GM19193 (cell line): ENCODE measurements at regions not wholly inside any gene's neighbourhood (a gene's known extent, or its start where the extent isn't known, plus 50 kb on each side); places are given as distances from the start of the nearest gene placed in this dataset.

Experiments used
- POLR2A ChIP-seq: IDR thresholded peaks from 4 replicates; pipeline ENCODE4 v1.6.1; 2011; ENCODE audit not compliant: insufficient read depth, insufficient read length; ENCODE audit errors: extremely low read depth

GRCh38 chr5:164175083-164175482 is 669.7 kb downstream of the MAT2B start:
- no peak for TF ChIP-seq POLR2A

GRCh38 chr5:164179406-164179805 is 674.0 kb downstream of the MAT2B start:
- TF ChIP-seq POLR2A: no peak

DNA sequence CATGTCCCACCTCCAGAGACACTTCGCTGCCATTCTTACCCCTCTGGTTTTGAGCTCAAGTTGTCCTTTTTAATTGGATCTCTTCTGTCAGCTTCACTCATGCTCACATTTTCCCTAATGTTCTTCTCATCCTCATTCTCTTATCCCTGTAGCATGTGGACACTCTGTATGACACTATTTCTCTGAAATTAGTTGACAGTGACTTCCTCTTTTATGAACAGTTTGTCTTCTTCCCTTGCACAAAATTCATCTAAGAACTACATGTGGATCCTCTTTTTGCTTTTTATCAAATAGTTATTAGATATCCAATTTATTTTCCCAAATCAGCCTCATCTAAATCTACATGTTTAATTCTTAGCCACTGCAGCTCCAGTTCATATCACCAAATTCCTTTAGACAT is 676.2 kb downstream of the MAT2B start:
- no peak for TF ChIP-seq POLR2A

GRCh38 chr5:164184158-164184557 is 678.7 kb downstream of the MAT2B start:
- TF ChIP-seq POLR2A: no peak

GRCh38 chr5:164185000-164185399 is 679.6 kb downstream of the MAT2B start:
- no peak for TF ChIP-seq POLR2A

DNA sequence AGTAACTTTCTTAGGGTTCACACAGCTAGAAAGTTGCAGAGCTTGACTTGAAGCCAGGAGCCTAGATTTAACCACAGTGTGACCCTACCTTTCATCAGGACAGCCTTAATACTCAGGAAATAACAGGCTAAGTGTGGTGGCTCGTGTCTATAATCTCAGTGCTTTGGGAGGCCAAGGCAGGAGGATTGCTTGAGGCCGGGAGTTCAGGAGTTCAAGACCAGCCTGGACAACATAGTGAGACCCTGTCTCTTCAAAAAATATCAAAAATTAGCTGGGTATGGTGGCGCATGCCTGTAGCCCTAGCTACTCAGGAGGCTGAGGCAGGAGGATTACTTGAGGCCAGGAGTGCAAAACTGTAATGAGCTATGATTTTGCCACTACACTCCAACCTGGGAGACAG is 681.1 kb downstream of the MAT2B start:
- TF ChIP-seq POLR2A: no peak

DNA sequence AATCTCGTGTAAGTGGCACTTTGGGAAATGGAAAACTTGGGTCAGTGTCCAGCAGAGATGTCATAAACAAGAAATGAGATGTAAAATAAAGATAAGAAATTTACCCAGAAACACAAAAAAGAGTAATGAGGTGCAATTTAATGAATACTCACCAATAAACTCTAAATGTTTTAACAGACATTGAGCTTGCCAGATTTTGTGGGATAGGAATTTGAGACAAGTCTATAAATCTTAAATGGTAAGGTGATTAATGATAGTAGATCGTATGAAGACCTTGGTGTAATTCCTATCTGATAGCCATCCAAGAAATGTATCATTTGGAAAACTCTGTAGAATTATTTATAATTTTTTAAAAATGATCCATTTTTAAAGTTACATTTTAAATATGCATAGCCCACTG is 682.4 kb downstream of the MAT2B start:
- TF ChIP-seq POLR2A: no peak

GRCh38 chr5:164188733-164189148 is 683.3 kb downstream of the MAT2B start:
- no peak for TF ChIP-seq POLR2A

DNA sequence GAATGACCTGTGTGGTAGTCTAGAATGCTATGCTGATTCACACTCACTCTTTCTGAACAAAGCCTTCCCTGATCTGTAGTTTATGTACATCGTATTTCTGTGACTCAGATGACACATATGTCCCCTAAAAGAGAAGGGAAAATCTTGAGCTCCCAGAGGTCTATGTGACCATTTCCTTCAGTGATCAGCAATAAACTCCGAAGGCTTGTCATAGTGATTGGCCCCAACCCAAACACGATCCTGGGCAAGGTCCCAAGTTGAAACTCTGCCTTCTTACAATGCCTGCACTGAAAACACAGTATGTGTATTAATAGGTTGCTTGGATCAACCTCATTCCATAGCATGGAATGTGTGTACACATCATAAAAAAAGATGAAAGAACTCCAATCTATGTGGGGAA is 685.8 kb downstream of the MAT2B start:
- TF ChIP-seq POLR2A: no peak

DNA sequence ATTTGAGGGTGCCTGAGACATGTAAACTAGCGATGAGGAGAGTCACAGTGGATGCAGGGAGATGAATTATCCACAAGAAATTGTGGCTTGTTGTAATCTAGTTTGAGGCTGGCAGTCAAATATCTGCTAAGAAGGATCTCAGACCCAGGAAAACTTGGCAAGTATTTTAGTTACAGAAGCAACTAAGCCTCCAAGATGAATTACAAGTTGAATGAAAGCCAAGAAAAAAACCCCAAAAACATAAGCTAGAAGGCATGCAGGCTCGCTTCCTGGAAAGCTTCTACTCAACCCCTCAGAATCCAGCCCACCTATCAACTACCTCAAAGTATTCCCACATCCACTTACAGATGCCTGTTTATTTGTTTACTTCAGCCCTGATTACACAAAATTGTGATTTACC is 696.9 kb downstream of the MAT2B start:
- no peak for TF ChIP-seq POLR2A

GRCh38 chr5:164203581-164204225 is 698.3 kb downstream of the MAT2B start:
- no peak for TF ChIP-seq POLR2A

- no peak for TF ChIP-seq POLR2A
These were observed 699.0 kb downstream of the MAT2B start for GRCh38 chr5:164204338-164204946.

- no peak for TF ChIP-seq POLR2A
These were observed 700.8 kb downstream of the MAT2B start for GRCh38 chr5:164206196-164206595.

DNA sequence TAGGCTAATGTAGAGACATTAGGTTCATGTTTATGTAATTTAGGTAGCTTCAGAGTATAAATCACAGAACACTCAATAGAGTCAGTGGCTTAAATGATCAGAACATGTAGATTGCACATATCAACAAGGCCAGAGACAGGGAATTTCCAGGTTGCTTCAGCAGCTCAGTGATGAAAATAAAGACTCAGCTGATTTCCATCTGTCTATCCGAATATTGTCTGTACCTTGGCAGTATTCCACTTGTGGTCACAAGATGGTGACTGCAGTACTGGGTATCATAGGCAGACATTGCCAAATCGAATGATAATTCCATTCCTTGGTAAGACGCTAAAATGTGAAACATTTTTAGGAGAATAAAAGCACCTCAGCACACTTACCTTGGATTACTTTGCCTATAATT is 702.2 kb downstream of the MAT2B start:
- no peak for TF ChIP-seq POLR2A

- TF ChIP-seq POLR2A: no peak
These were observed 705.1 kb downstream of the MAT2B start for GRCh38 chr5:164210491-164210890.

DNA sequence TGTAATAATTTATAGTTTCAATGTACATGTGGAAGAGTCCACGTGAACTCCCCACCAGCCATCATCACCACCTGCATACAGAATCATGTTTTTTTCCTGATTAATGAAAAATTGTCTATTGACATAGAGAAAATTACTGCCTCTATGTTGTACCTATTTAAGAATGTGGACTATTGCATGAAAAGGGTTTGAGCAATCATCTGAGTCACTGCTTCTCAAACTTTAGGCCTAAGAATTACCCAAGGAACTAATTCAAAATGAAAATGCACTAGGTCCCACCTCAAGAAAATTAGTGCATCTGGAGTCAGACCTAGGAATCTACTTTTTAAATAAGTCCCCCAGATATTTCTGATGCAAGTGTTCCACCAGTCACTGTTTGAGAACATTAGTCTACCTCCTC is 709.3 kb downstream of the MAT2B start:
- no peak for TF ChIP-seq POLR2A

DNA sequence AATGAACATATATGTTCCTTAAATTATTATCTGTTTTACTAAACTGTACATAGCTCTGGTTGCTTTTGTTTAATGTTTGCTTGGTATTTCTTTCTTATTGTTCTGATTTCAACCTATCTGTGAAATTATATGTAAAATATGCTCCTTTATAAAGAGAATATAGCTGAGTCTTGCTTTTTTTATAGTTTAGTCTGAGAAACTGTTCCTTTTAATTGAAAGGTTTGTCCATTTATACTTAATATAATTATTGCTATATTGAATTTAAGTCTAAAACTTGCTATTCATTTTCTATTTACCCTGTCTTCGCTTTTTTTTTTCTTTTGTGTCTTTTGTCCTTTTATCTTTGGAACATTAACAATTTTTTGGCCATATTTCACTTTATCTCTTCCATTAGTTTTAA is 712.0 kb downstream of the MAT2B start:
- TF ChIP-seq POLR2A: no peak
